Activated naive CD4-positive, alpha-beta T cell treated with anti-CD3 and anti-CD28 coated beads for 36 hours (primary cell): ENCODE measurements at regions not wholly inside any gene's neighbourhood (a gene's known extent, or its start where the extent isn't known, plus 50 kb on each side); places are given as distances from the start of the nearest gene placed in this dataset.

Experiments used
- CTCF ChIA-PET: fragments of 350-600 bp; sonication (Branson Sonifier 250); formaldehyde crosslinking; loops from one replicate; lab custom pipeline; 2021; ENCODE audit warnings: antibody characterized with exemption; lab: Charles Lee
- DNase-seq: peaks from one replicate; pipeline ENCODE4 v3.0.0-alpha.2; 2020
- H3K27ac Mint-ChIP-seq: one replicate; pipeline ENCODE4 v1.8.0; 2021; ENCODE audit warnings: mild to moderate bottlenecking, mixed read lengths
- H3K27me3 Mint-ChIP-seq: one replicate; pipeline ENCODE4 v1.8.0; 2021; ENCODE audit warnings: low read depth, mixed read lengths
- H3K36me3 Mint-ChIP-seq: one replicate; pipeline ENCODE4 v1.8.0; 2021; ENCODE audit warnings: low read depth, mixed read lengths
- H3K4me1 Mint-ChIP-seq: one replicate; pipeline ENCODE4 v1.8.0; 2021; ENCODE audit warnings: low read depth, mixed read lengths
- H3K4me3 Mint-ChIP-seq: one replicate; pipeline ENCODE4 v1.8.0; 2021; ENCODE audit warnings: mild to moderate bottlenecking, moderate library complexity, mixed read lengths
- H3K9me3 Mint-ChIP-seq: one replicate; pipeline ENCODE4 v1.8.0; 2021; ENCODE audit warnings: mixed read lengths
- intact Hi-C: fragments of 100-400 bp; cut with micrococcal nuclease; formaldehyde crosslinking; loops from one replicate; pipeline ENCODE4 v1.15.1; 2023

DNA sequence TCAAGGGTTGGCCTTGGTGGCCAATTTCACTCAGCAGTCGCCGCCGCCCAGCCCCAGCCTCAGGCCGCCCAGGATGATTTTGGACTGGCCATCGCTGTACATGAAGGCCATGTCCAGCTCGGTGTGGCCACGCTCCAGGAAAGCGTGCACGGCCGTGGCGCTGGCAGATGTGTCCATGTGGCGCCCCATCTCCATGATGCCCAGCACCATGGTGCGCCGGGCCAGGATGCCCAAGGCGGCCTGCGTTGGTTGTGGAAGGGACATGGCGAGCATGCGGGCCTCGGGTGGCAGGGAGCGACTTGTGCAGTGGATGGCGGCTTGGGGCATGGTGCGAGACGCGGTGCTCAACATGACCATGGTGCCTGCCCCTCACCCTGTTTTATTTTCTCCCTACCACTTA lies 55.4 kb downstream of the ZCCHC12 start:
- Mint-ChIP-seq H3K27ac (no peak overlapping the region), H3K27me3 (no peaks in the 10 kb centered on the region), H3K9me3 (no peaks in the 10 kb centered on the region), H3K4me1 (no peaks in the 10 kb centered on the region), H3K4me3 (no peak overlapping the region), H3K36me3 (no peaks in the 10 kb centered on the region)
- intact Hi-C loops: no loop called here
- CTCF ChIA-PET: no interaction called here
- DNase-seq: no peak

DNA sequence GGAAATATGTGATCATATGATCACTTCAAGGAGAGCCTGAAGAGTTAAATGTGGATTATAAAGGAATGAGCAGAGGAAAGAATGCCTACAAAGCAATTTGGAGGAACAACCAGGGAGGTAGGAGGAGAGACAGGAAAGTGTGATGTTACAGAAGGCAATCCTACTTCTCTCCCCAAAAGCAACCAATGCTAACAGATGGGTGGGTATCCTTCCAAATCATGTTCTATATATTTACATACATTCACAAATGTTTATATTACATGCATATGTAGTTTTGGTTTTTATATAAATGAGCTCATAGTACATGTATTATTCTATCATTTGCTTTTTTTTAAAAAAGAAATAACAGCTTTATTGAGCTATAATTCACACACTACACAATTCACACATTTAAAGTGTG lies 56.0 kb downstream of the ZCCHC12 start:
- Mint-ChIP-seq H3K4me3 (no peak overlapping the region), H3K4me1 (no peaks in the 10 kb centered on the region), H3K27me3 (no peaks in the 10 kb centered on the region), H3K9me3 (no peaks in the 10 kb centered on the region), H3K27ac (no peak overlapping the region), H3K36me3 (no peaks in the 10 kb centered on the region)
- no peak for DNase-seq
- CTCF ChIA-PET: no interaction called here
- intact Hi-C loops: no loop called here

DNA sequence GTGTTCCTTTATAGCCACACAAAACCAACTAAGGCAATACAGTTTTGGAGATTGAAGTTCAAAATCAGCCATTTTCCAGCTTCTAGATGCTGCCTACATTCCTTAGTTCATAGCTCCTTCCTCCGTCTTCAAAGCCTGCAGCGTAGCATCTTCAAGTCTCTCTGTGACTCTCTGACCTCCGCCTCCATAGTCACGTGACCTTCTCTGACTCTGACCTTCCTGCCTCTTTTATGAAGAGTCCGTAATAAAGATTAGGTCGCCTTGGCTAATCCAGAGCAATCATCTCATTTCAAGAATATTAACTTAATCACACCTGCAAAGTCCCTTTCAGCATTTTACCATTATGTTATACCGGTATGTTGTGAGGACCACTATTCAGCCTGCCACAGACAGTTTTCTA lies 60.4 kb downstream of the ZCCHC12 start:
- peaks cover 2% of the 10 kb centered on the region for H3K27me3 Mint-ChIP-seq

DNA sequence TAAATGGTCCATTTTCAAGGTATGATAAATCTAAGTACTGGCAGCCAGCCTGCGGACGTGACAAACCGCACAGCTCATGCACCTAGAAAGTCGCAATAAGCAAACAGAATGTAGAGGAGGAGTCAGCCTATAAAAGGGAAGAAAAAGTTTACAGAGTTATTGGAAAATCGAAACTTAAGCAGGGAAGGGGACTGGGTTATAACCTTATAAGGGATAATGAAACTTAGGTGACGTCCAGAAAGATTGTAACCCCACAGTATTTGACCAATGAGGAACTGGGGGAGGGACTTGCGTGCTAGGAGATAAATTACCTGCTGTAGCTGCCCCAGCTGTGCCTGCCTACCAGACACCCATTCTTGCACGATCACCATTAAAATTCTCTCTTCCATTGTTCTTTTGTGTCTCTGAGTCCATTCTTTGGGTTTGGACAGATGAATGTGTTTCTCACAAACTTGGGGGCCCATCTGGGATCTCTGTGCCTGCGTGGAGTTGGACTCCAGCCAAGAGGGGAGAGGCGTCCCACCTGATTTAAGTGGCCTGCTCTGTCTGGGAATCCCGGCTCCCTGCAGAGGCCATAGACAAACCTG lies 61.0 kb downstream of the ZCCHC12 start:
- DNase-seq: no peak
- Mint-ChIP-seq H3K27me3 (peaks cover 2% of the 10 kb centered on the region), H3K9me3 (no peaks in the 10 kb centered on the region), H3K27ac (no peak overlapping the region), H3K4me1 (no peaks in the 10 kb centered on the region), H3K36me3 (no peaks in the 10 kb centered on the region), H3K4me3 (no peak overlapping the region)
- CTCF ChIA-PET: no interaction called here
- intact Hi-C loops: no loop called here

More for the DNA sequence above, 60.4 kb downstream of the ZCCHC12 start:
- H3K9me3 Mint-ChIP-seq: no peaks in the 10 kb centered on the region
- no peaks in the 10 kb centered on the region for H3K4me1 Mint-ChIP-seq
- H3K27ac Mint-ChIP-seq: no peak overlapping the region
- intact Hi-C loops: no loop called here
- CTCF ChIA-PET: no interaction called here
- no peak for DNase-seq
- H3K36me3 Mint-ChIP-seq: no peaks in the 10 kb centered on the region
- H3K4me3 Mint-ChIP-seq: no peak overlapping the region

DNA sequence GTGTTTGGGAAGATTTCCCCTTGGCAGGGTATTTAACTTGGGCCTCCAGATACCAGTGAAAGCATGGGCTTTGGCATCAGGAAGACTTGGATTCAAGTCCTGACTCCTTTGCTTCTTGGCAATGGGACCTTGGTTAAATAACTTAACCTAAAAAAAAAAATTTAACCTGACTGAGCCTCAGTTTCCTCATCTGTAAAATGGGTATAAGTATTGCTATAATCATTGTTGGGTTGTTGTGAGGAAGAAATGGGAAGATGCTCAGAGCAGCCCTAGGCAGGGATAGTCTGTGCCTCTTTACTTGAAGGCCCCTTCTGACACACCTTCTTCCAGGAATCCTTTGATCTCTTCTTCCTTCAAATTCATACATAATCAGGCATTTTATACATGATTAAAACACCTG lies 70.3 kb downstream of the ZCCHC12 start:
- Mint-ChIP-seq H3K4me1 (no peaks in the 10 kb centered on the region), H3K9me3 (no peaks in the 10 kb centered on the region), H3K36me3 (no peaks in the 10 kb centered on the region), H3K27ac (no peak overlapping the region), H3K4me3 (no peak overlapping the region), H3K27me3 (no peaks in the 10 kb centered on the region)
- CTCF ChIA-PET: no interaction called here
- intact Hi-C loops: no loop called here
- no peak for DNase-seq

DNA sequence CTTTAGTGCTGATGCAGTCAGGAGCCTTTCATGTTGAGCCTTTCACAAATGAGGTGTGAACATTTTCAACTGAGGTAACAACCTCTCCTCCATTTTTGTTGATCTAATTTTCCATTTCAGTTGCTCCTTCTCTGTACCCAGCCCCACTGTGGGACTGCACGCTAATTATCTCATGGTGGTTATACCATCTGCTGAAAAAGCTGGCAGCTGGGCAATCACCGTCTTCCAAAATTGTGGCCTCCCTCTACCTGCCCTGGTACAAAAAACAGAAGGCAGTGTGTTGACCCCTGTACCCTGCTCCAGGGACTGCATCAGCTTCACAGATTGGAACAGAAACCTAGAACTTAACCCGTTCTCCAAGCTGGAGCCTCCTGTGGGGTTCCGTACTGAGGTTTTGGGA lies 72.4 kb upstream of the LONRF3 start:
- Mint-ChIP-seq H3K27me3 (no peaks in the 10 kb centered on the region), H3K36me3 (no peaks in the 10 kb centered on the region), H3K4me3 (no peak overlapping the region), H3K27ac (no peak overlapping the region), H3K9me3 (no peaks in the 10 kb centered on the region), H3K4me1 (no peaks in the 10 kb centered on the region)
- CTCF ChIA-PET: no interaction called here
- intact Hi-C loops: no loop called here
- DNase-seq: no peak

DNA sequence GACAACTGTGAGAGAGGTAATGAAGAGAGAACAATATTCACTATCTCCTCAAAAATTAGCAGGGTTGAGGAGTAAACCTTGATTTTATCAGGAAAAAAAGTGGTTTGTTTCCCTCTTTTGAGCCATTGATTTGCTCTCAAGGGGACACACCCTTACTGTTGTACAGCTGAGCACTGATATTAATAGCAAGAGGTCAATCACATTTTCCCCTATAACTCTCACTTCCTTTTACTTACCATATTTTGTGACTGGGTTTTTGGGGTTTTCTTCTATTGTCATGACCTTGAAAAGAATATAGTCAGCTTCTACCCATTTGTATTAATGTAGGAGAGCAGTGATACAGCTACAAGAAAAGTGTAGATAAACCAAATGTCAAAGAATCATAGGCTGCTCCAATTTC lies 70.2 kb upstream of the LONRF3 start:
- CTCF ChIA-PET: interaction anchor here (0.5 kb wide), 1 partner anchor 584 kb away, joined by 3 read pairs; no protein-coding TSS in a partner anchor
- Mint-ChIP-seq H3K9me3 (no peaks in the 10 kb centered on the region), H3K4me1 (no peaks in the 10 kb centered on the region), H3K27ac (no peak overlapping the region), H3K36me3 (no peaks in the 10 kb centered on the region), H3K4me3 (no peak overlapping the region), H3K27me3 (no peaks in the 10 kb centered on the region)
- no peak for DNase-seq
- intact Hi-C loops: no loop called here

DNA sequence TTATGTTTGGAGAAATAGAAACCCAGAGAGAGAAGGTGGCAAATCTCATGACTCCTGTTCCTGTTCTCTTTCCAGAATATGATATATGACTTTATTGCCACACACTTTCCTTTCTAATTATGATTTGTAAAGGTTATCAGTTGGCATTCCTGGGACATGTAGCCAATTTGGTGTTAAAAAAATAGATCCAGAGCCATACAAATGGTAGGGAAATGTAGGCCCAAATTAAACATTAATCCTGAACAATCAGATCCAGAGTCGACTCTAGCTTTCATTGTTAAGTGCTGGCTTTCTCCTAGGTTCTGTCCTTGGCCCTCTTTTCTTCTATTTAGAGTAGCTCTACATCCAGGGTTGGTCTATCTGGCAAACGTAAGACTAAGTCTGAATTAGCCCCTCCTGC lies 69.8 kb upstream of the LONRF3 start:
- no peak overlapping the region for H3K27ac Mint-ChIP-seq
- H3K9me3 Mint-ChIP-seq: no peaks in the 10 kb centered on the region

More for the DNA sequence above, 69.8 kb upstream of the LONRF3 start:
- Mint-ChIP-seq H3K4me1 (no peaks in the 10 kb centered on the region), H3K36me3 (no peaks in the 10 kb centered on the region), H3K4me3 (no peak overlapping the region), H3K27me3 (no peaks in the 10 kb centered on the region)
- CTCF ChIA-PET: interaction anchor here (0.5 kb wide), 1 partner anchor 584 kb away, joined by 3 read pairs; no protein-coding TSS in a partner anchor
- intact Hi-C loops: no loop called here
- DNase-seq: no peak
